Upper lobe of right lung (tissue), 1 donor: ENCODE measurements at regions not wholly inside any gene's neighbourhood (a gene's known extent, or its start where the extent isn't known, plus 50 kb on each side); places are given as distances from the start of the nearest gene placed in this dataset.

ENCODE experiments used
- ATAC-seq: fragments of 200-7000 bp; cut with Tn5 transposase; one replicate; pipeline ENCODE4 v1.9.1; 2020; ENCODE audit warnings: mild to moderate bottlenecking, moderate library complexity
- DNase-seq: peaks from one replicate; pipeline ENCODE4 v3.0.0-alpha.2; 2020
- H3K27ac ChIP-seq: fragments of 200-600 bp; one replicate; pipeline ENCODE4 v1.8.0; 2022
- H3K27me3 ChIP-seq: fragments of 200-600 bp; one replicate; pipeline ENCODE4 v1.8.0; 2022; ENCODE audit warnings: mild to moderate bottlenecking
- H3K36me3 ChIP-seq: fragments of 200-600 bp; one replicate; pipeline ENCODE4 v1.8.0; 2022
- H3K4me1 ChIP-seq: fragments of 200-600 bp; one replicate; pipeline ENCODE4 v1.8.0; 2022
- H3K4me3 ChIP-seq: fragments of 200-600 bp; one replicate; pipeline ENCODE4 v1.8.0; 2022; ENCODE audit warnings: mild to moderate bottlenecking
- H3K9me3 ChIP-seq: fragments of 200-600 bp; one replicate; pipeline ENCODE4 v1.8.0; 2022
- intact Hi-C: fragments of 100-400 bp; cut with DNase I; formaldehyde crosslinking; loops from one replicate; pipeline ENCODE4 v1.11.0; 2022
- TF ChIP-seq, protein P1 (sequence below): fragments of 200-600 bp; IDR thresholded peaks from one replicate; pipeline ENCODE4 v1.8.0; 2022; ENCODE audit warnings: antibody characterized with exemption
- donor health status: DM: no; HTN: yes; CAD: no; lungs with severe emphysema.

- Histone ChIP-seq H3K4me3 (no peak overlapping the region), H3K36me3 (no peaks in the 10 kb centered on the region), H3K4me1 (no peaks in the 10 kb centered on the region), H3K27me3 (no peaks in the 10 kb centered on the region), H3K27ac (no peak overlapping the region), H3K9me3 (no peaks in the 10 kb centered on the region)
- ATAC-seq: no peak
- TF ChIP-seq, protein P1, sequence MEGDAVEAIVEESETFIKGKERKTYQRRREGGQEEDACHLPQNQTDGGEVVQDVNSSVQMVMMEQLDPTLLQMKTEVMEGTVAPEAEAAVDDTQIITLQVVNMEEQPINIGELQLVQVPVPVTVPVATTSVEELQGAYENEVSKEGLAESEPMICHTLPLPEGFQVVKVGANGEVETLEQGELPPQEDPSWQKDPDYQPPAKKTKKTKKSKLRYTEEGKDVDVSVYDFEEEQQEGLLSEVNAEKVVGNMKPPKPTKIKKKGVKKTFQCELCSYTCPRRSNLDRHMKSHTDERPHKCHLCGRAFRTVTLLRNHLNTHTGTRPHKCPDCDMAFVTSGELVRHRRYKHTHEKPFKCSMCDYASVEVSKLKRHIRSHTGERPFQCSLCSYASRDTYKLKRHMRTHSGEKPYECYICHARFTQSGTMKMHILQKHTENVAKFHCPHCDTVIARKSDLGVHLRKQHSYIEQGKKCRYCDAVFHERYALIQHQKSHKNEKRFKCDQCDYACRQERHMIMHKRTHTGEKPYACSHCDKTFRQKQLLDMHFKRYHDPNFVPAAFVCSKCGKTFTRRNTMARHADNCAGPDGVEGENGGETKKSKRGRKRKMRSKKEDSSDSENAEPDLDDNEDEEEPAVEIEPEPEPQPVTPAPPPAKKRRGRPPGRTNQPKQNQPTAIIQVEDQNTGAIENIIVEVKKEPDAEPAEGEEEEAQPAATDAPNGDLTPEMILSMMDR: no peak
- intact Hi-C loops: no loop called here
- no peak for DNase-seq
Observed at GRCh38 chr6:66478705-66479104, 771.7 kb upstream of the EYS start.

- DNase-seq (no peak), ATAC-seq (no peak)
- H3K4me3 ChIP-seq: no peak overlapping the region
- no peaks in the 10 kb centered on the region for H3K36me3 ChIP-seq
- intact Hi-C loops: no loop called here
- no peaks in the 10 kb centered on the region for H3K4me1 ChIP-seq
- no peaks in the 10 kb centered on the region for H3K27me3 ChIP-seq
- TF ChIP-seq, protein P1: no peak
- no peaks in the 10 kb centered on the region for H3K9me3 ChIP-seq
- no peak overlapping the region for H3K27ac ChIP-seq
Observed at GRCh38 chr6:66435321-66435720, 728.3 kb upstream of the EYS start.

- DNase-seq (no peak), ATAC-seq (no peak)
- TF ChIP-seq, protein P1: no peak
- H3K27ac ChIP-seq: no peak overlapping the region
- intact Hi-C loops: no loop called here
- H3K4me1 ChIP-seq: no peaks in the 10 kb centered on the region
- H3K9me3 ChIP-seq: no peaks in the 10 kb centered on the region
- H3K36me3 ChIP-seq: no peaks in the 10 kb centered on the region
- no peaks in the 10 kb centered on the region for H3K27me3 ChIP-seq
- no peak overlapping the region for H3K4me3 ChIP-seq
Observed at GRCh38 chr6:66429210-66429609, 722.2 kb upstream of the EYS start.

GRCh38 chr6:66423047-66423446, 716.0 kb upstream of the EYS start:
- intact Hi-C loops: no loop called here
- TF ChIP-seq, protein P1: no peak
- ATAC-seq: no peak
- H3K9me3 ChIP-seq: no peaks in the 10 kb centered on the region
- H3K4me1 ChIP-seq: no peaks in the 10 kb centered on the region
- H3K27me3 ChIP-seq: no peaks in the 10 kb centered on the region
- H3K27ac ChIP-seq: no peak overlapping the region
- no peak for DNase-seq
- no peaks in the 10 kb centered on the region for H3K36me3 ChIP-seq
- H3K4me3 ChIP-seq: no peak overlapping the region

GRCh38 chr6:66421570-66421969, 714.5 kb upstream of the EYS start:
- H3K4me1 ChIP-seq: no peaks in the 10 kb centered on the region
- H3K27me3 ChIP-seq: no peaks in the 10 kb centered on the region
- intact Hi-C loops: no loop called here
- H3K9me3 ChIP-seq: no peaks in the 10 kb centered on the region
- H3K4me3 ChIP-seq: no peak overlapping the region
- H3K27ac ChIP-seq: no peak overlapping the region
- TF ChIP-seq, protein P1: no peak
- H3K36me3 ChIP-seq: no peaks in the 10 kb centered on the region
- no peak for ATAC-seq
- DNase-seq: no peak

- intact Hi-C loops: no loop called here
- TF ChIP-seq, protein P1: no peak
- no peak overlapping the region for H3K4me3 ChIP-seq
- no peak for DNase-seq
- no peak overlapping the region for H3K27ac ChIP-seq
- H3K36me3 ChIP-seq: no peaks in the 10 kb centered on the region
- no peaks in the 10 kb centered on the region for H3K4me1 ChIP-seq
- no peaks in the 10 kb centered on the region for H3K27me3 ChIP-seq
- no peaks in the 10 kb centered on the region for H3K9me3 ChIP-seq
- ATAC-seq: no peak
Observed at GRCh38 chr6:66418906-66419305, 711.9 kb upstream of the EYS start.
